GM23338 (cell line): ENCODE measurements at regions not wholly inside any gene's neighbourhood (a gene's known extent, or its start where the extent isn't known, plus 50 kb on each side); places are given as distances from the start of the nearest gene placed in this dataset.

Experiments
- ATAC-seq: fragments of 200-7000 bp; cut with Tn5 transposase; 3 replicates; pipeline ENCODE4 v1.9.1; 2020
- DNase-seq: peaks from one replicate; pipeline ENCODE4 v3.0.0-alpha.2; 2015; ENCODE audit warnings: low spot score
- H2AFZ ChIP-seq: fragments of 200-600 bp; sonication (generic); 2 replicates; pipeline ENCODE4 v1.8.0; 2016; ENCODE audit warnings: antibody characterized with exemption, mild to moderate bottlenecking, moderate library complexity
- H3F3A ChIP-seq: fragments of 200-600 bp; sonication (generic); replicated peaks from 2 replicates; pipeline ENCODE4 v1.8.0; 2017; ENCODE audit warnings: antibody characterized with exemption, mixed run types, low read depth
- H3K27ac ChIP-seq: fragments of 200-600 bp; sonication (generic); 2 replicates; pipeline ENCODE4 v1.6.1; 2016; ENCODE audit warnings: low read depth
- H3K27me3 ChIP-seq: fragments of 200-600 bp; sonication (generic); 2 replicates; pipeline ENCODE4 v1.8.0; 2016; ENCODE audit warnings: mild to moderate bottlenecking, mixed run types, moderate library complexity; ENCODE audit not compliant: insufficient read depth
- H3K36me3 ChIP-seq: fragments of 200-600 bp; sonication (generic); 2 replicates; pipeline ENCODE4 v1.8.0; 2016; ENCODE audit warnings: mild to moderate bottlenecking; ENCODE audit not compliant: insufficient read depth
- H3K4me1 ChIP-seq: fragments of 200-600 bp; sonication (generic); 2 replicates; pipeline ENCODE4 v1.8.0; 2016; ENCODE audit warnings: mild to moderate bottlenecking, moderate library complexity; ENCODE audit not compliant: insufficient read depth
- H3K4me2 ChIP-seq: fragments of 200-600 bp; sonication (generic); 2 replicates; pipeline ENCODE4 v1.7.1; 2017; ENCODE audit warnings: mixed run types
- H3K4me3 ChIP-seq: fragments of 200-600 bp; sonication (generic); 2 replicates; pipeline ENCODE4 v1.6.1; 2016; ENCODE audit warnings: mixed run types
- H3K79me2 ChIP-seq: fragments of 200-600 bp; sonication (generic); replicated peaks from 2 replicates; pipeline ENCODE4 v1.8.0; 2017; ENCODE audit warnings: mild to moderate bottlenecking; ENCODE audit not compliant: insufficient read depth
- H3K9me2 ChIP-seq: fragments of 200-600 bp; sonication (generic); 2 replicates; pipeline ENCODE4 v1.8.0; 2017; ENCODE audit not compliant: insufficient read depth
- H4K20me1 ChIP-seq: fragments of 200-600 bp; sonication (generic); replicated peaks from 2 replicates; pipeline ENCODE4 v1.8.0; 2017; ENCODE audit warnings: mild to moderate bottlenecking; ENCODE audit not compliant: insufficient read depth
- H3K27ac Mint-ChIP-seq: 2 replicates; pipeline ENCODE4 v1.8.0; 2020; ENCODE audit warnings: inconsistent platforms, mild to moderate bottlenecking, moderate library complexity, mixed read lengths
- H3K27me3 Mint-ChIP-seq: 3 replicates; pipeline ENCODE4 v1.8.0; 2022; ENCODE audit warnings: low read depth, mild to moderate bottlenecking, moderate library complexity, mixed read lengths, inconsistent platforms; ENCODE audit not compliant: insufficient read depth, poor library complexity
- H3K36me3 Mint-ChIP-seq: 3 replicates; pipeline ENCODE4 v1.8.0; 2021; ENCODE audit warnings: low read depth, mild to moderate bottlenecking, inconsistent platforms, moderate library complexity, mixed read lengths
- H3K4me1 Mint-ChIP-seq: 3 replicates; pipeline ENCODE4 v1.8.0; 2020; ENCODE audit warnings: mild to moderate bottlenecking, inconsistent platforms, mixed read lengths
- H3K4me3 Mint-ChIP-seq: 3 replicates; pipeline ENCODE4 v1.8.0; 2021; ENCODE audit warnings: moderate library complexity, mild to moderate bottlenecking, inconsistent platforms, mixed read lengths
- H3K9me3 Mint-ChIP-seq: 3 replicates; pipeline ENCODE4 v1.8.0; 2020; ENCODE audit warnings: moderate library complexity, mild to moderate bottlenecking, inconsistent platforms, mixed read lengths
- CREB1 ChIP-seq: fragments of 250-450 bp; sonication (Bioruptor Pico); IDR thresholded peaks from 2 replicates; pipeline ENCODE4 v1.5.0; 2020; ENCODE audit warnings: low read depth, mild to moderate bottlenecking, moderate library complexity
- CTCF ChIP-seq, 2 experiments: fragments of 200-600 bp in 1 of 2; sonication (generic) in 1 of 2; conservative IDR thresholded peaks; 2 replicates each; pipeline versions ENCODE4 v1.5.1 to v1.6.1; 2016 to 2017; ENCODE audit warnings: antibody characterized with exemption in 2 of 2, low read depth in 2 of 2, mild to moderate bottlenecking in 2 of 2, moderate library complexity in 1 of 2
- EZH2 ChIP-seq: fragments of 200-600 bp; sonication (generic); IDR thresholded peaks from one replicate; pipeline ENCODE4 v1.8.0; 2017; ENCODE audit warnings: antibody characterized with exemption, mild to moderate bottlenecking, low read depth; ENCODE audit not compliant: unreplicated experiment
- EZH2phosphoT487 ChIP-seq: fragments of 200-600 bp; sonication (generic); IDR thresholded peaks from one replicate; pipeline ENCODE4 v1.8.1; 2018; ENCODE audit warnings: antibody characterized with exemption; ENCODE audit not compliant: unreplicated experiment
- JUNB ChIP-seq: IDR thresholded peaks from one replicate; pipeline ENCODE4 v1.6.1; 2016; ENCODE audit warnings: antibody characterized with exemption; ENCODE audit not compliant: unreplicated experiment
- NANOG ChIP-seq: IDR thresholded peaks from 2 replicates; pipeline ENCODE4 v1.6.1; 2016; ENCODE audit warnings: antibody characterized with exemption, borderline replicate concordance
- POLR2AphosphoS5 ChIP-seq: IDR thresholded peaks from 2 replicates; pipeline ENCODE4 v1.6.1; 2016; ENCODE audit warnings: antibody characterized with exemption, low read depth
- ZNF114 ChIP-seq: fragments of 250-450 bp; sonication (Bioruptor Pico); IDR thresholded peaks from 2 replicates; pipeline ENCODE4 v1.5.0; 2020; ENCODE audit warnings: mild to moderate bottlenecking, moderate library complexity
- TF ChIP-seq, protein P1 (sequence below): fragments of 250-450 bp; sonication (Bioruptor Pico); IDR thresholded peaks from 2 replicates; pipeline ENCODE4 v1.5.0; 2020; ENCODE audit warnings: mild to moderate bottlenecking, moderate library complexity
- TF ChIP-seq, protein P2 (sequence below): IDR thresholded peaks from 2 replicates; pipeline ENCODE4 v1.6.1; 2016; ENCODE audit warnings: antibody characterized with exemption

- TF ChIP-seq, protein P1, sequence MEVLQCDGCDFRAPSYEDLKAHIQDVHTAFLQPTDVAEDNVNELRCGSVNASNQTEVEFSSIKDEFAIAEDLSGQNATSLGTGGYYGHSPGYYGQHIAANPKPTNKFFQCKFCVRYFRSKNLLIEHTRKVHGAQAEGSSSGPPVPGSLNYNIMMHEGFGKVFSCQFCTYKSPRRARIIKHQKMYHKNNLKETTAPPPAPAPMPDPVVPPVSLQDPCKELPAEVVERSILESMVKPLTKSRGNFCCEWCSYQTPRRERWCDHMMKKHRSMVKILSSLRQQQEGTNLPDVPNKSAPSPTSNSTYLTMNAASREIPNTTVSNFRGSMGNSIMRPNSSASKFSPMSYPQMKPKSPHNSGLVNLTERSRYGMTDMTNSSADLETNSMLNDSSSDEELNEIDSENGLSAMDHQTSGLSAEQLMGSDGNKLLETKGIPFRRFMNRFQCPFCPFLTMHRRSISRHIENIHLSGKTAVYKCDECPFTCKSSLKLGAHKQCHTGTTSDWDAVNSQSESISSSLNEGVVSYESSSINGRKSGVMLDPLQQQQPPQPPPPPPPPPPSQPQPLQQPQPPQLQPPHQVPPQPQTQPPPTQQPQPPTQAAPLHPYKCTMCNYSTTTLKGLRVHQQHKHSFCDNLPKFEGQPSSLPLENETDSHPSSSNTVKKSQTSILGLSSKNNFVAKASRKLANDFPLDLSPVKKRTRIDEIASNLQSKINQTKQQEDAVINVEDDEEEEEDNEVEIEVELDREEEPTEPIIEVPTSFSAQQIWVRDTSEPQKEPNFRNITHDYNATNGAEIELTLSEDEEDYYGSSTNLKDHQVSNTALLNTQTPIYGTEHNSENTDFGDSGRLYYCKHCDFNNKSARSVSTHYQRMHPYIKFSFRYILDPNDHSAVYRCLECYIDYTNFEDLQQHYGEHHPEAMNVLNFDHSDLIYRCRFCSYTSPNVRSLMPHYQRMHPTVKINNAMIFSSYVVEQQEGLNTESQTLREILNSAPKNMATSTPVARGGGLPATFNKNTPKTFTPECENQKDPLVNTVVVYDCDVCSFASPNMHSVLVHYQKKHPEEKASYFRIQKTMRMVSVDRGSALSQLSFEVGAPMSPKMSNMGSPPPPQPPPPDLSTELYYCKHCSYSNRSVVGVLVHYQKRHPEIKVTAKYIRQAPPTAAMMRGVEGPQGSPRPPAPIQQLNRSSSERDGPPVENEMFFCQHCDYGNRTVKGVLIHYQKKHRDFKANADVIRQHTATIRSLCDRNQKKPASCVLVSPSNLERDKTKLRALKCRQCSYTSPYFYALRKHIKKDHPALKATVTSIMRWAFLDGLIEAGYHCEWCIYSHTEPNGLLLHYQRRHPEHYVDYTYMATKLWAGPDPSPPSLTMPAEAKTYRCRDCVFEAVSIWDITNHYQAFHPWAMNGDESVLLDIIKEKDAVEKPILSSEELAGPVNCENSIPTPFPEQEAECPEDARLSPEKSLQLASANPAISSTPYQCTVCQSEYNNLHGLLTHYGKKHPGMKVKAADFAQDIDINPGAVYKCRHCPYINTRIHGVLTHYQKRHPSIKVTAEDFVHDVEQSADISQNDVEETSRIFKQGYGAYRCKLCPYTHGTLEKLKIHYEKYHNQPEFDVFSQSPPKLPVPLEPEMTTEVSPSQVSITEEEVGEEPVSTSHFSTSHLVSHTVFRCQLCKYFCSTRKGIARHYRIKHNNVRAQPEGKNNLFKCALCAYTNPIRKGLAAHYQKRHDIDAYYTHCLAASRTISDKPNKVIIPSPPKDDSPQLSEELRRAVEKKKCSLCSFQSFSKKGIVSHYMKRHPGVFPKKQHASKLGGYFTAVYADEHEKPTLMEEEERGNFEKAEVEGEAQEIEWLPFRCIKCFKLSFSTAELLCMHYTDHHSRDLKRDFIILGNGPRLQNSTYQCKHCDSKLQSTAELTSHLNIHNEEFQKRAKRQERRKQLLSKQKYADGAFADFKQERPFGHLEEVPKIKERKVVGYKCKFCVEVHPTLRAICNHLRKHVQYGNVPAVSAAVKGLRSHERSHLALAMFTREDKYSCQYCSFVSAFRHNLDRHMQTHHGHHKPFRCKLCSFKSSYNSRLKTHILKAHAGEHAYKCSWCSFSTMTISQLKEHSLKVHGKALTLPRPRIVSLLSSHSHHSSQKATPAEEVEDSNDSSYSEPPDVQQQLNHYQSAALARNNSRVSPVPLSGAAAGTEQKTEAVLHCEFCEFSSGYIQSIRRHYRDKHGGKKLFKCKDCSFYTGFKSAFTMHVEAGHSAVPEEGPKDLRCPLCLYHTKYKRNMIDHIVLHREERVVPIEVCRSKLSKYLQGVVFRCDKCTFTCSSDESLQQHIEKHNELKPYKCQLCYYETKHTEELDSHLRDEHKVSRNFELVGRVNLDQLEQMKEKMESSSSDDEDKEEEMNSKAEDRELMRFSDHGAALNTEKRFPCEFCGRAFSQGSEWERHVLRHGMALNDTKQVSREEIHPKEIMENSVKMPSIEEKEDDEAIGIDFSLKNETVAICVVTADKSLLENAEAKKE (CRISPR knock-in tag), result no peak
- no peak for TF ChIP-seq ZNF114 (CRISPR knock-in tag)
Measured at GRCh38 chr1:181350131-181350530, 133.2 kb upstream of the CACNA1E start (continued).

GRCh38 chr1:181351740-181352139 is 131.6 kb upstream of the CACNA1E start:
- Mint-ChIP-seq H3K27me3 (peaks cover 7% of the 10 kb centered on the region), H3K9me3 (no peaks in the 10 kb centered on the region), H3K27ac (no peak overlapping the region), H3K4me1 (peaks cover 7% of the 10 kb centered on the region; the same call in 1 of the 3 replicates), H3K36me3 (no peaks in the 10 kb centered on the region), H3K4me3 (no peak overlapping the region)
- Histone ChIP-seq H3K4me1 (no peaks in the 10 kb centered on the region), H3F3A (no peaks in the 10 kb centered on the region), H3K79me2 (no peaks in the 10 kb centered on the region), H2AFZ (no peak overlapping the region), H4K20me1 (no peaks in the 10 kb centered on the region), H3K4me2 (no peak overlapping the region), H3K27me3 (no peaks in the 10 kb centered on the region), H3K4me3 (no peak overlapping the region), H3K9me2 (0 out of 2 replicates have a peak, but pooled peaks cover 3% of the 10 kb centered on the region), H3K36me3 (no peaks in the 10 kb centered on the region), H3K27ac (no peak overlapping the region)
- ATAC-seq (no peak), DNase-seq (no peak)
- TF ChIP-seq EZH2 (no peak), CREB1 (CRISPR knock-in tag) (no peak), EZH2phosphoT487 (no peak), ZNF114 (CRISPR knock-in tag) (no peak), CTCF (conservative IDR thresholded peaks at IDR 0.05; ENCODE audit: low read depth in 2 of 2) (no peak), JUNB (no peak), NANOG (no peak), POLR2AphosphoS5 (no peak)
- TF ChIP-seq, protein P2, sequence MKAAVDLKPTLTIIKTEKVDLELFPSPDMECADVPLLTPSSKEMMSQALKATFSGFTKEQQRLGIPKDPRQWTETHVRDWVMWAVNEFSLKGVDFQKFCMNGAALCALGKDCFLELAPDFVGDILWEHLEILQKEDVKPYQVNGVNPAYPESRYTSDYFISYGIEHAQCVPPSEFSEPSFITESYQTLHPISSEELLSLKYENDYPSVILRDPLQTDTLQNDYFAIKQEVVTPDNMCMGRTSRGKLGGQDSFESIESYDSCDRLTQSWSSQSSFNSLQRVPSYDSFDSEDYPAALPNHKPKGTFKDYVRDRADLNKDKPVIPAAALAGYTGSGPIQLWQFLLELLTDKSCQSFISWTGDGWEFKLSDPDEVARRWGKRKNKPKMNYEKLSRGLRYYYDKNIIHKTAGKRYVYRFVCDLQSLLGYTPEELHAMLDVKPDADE, result no peak
